Natural killer cell (primary cell): ENCODE measurements at regions not wholly inside any gene's neighbourhood (a gene's known extent, or its start where the extent isn't known, plus 50 kb on each side); places are given as distances from the start of the nearest gene placed in this dataset.

Source experiments
- ATAC-seq, 3 donors: fragments of 150-1000 bp in 2 of 3; fragments of 200-7000 bp in 1 of 3; cut with Tn5 transposase; 1 replicate in 1 of 3; 2 replicates in 2 of 3; pipeline ENCODE4 v1.10.0; 2021; ENCODE audit warnings: mild to moderate bottlenecking in 2 of 3, moderate library complexity in 2 of 3
- DNase-seq, 2 donors: peaks; one replicate each; pipeline versions ENCODE4 v3.0.0 to v3.0.0-alpha.2; 2013 to 2021; ENCODE audit warnings: mixed read lengths in 1 of 2
- H3K27ac ChIP-seq: one replicate; pipeline ENCODE4 v1.5.1; 2013; ENCODE audit warnings: mild to moderate bottlenecking, low read length
- H3K27me3 ChIP-seq: one replicate; pipeline ENCODE4 v1.6.1; 2013; ENCODE audit warnings: low read length; ENCODE audit not compliant: control insufficient read depth, insufficient read depth
- H3K36me3 ChIP-seq: one replicate; pipeline ENCODE4 v1.6.1; 2013; ENCODE audit warnings: low read length; ENCODE audit not compliant: control insufficient read depth, insufficient read depth
- H3K4me1 ChIP-seq: one replicate; pipeline ENCODE4 v1.6.1; 2013; ENCODE audit warnings: low read length; ENCODE audit not compliant: control insufficient read depth, insufficient read depth
- H3K4me3 ChIP-seq: one replicate; pipeline ENCODE4 v1.5.1; 2013; ENCODE audit warnings: low read length
- H3K9me3 ChIP-seq: one replicate; pipeline ENCODE4 v1.6.1; 2013; ENCODE audit warnings: low read length; ENCODE audit not compliant: control insufficient read depth, insufficient read depth
- H3K27ac Mint-ChIP-seq, 2 donors: one replicate each; pipeline ENCODE4 v1.8.0; 2022; ENCODE audit warnings: mild to moderate bottlenecking in 2 of 2, mixed read lengths in 2 of 2, moderate library complexity in 1 of 2
- H3K27me3 Mint-ChIP-seq, 2 donors: one replicate each; pipeline ENCODE4 v1.8.0; 2022; ENCODE audit warnings: low read depth in 2 of 2, mixed read lengths in 2 of 2
- H3K36me3 Mint-ChIP-seq: one replicate; pipeline ENCODE4 v1.8.0; 2022; ENCODE audit warnings: mixed read lengths
- H3K4me1 Mint-ChIP-seq, 2 donors: one replicate each; pipeline ENCODE4 v1.8.0; 2022; ENCODE audit warnings: mixed read lengths in 2 of 2
- H3K4me3 Mint-ChIP-seq: one replicate; pipeline ENCODE4 v1.8.0; 2022; ENCODE audit warnings: mild to moderate bottlenecking, moderate library complexity, mixed read lengths
- H3K9me3 Mint-ChIP-seq, 2 donors: one replicate each; pipeline ENCODE4 v1.8.0; 2022; ENCODE audit warnings: mixed read lengths in 2 of 2
- WGBS: methylation state at CpG from one replicate; pipeline ENCODE4 v1.1.7; 2013; ENCODE audit warnings: missing lambda C conversion rate; ENCODE audit not compliant: insufficient coverage; 5-methylcytosine and 5-hydroxymethylcytosine counted together
- intact Hi-C: fragments of 100-400 bp; cut with micrococcal nuclease; formaldehyde crosslinking; loops from one replicate; pipeline ENCODE4 v1.14.2; 2022
- TF ChIP-seq, protein P1 (sequence below): fragments of 200-600 bp; IDR thresholded peaks from one replicate; pipeline ENCODE4 v1.8.0; 2022; ENCODE audit warnings: antibody characterized with exemption

DNA sequence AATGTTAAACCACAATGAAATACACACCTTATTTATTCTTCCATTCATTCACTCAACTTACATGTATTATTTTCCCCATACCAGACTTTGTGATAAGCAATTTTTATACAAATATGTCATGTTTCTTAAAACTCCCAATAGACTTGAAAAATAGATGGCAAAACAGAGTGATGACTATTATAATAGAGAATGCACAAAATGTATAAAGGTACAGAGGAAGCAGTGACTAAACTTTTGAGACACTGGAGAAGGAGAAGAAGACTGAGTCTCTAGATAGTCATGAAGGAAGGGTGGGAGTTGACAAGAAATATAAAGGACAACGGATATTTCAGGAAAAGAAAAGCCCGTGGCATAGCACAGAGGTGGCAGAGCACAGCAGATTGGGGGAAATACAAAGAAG lies 198.1 kb upstream of the SLC39A10 start:
- H3K4me3 ChIP-seq = no peak overlapping the region
- no peak for ATAC-seq
- WGBS = 96% methylated on average over 2 of the region's 2 CpGs
- H3K27ac ChIP-seq = no peak overlapping the region
- no peaks in the 10 kb centered on the region for H3K36me3 Mint-ChIP-seq
- no peak overlapping the region for H3K27ac Mint-ChIP-seq
- H3K9me3 Mint-ChIP-seq = no peaks in the 10 kb centered on the region
- TF ChIP-seq, protein P1, sequence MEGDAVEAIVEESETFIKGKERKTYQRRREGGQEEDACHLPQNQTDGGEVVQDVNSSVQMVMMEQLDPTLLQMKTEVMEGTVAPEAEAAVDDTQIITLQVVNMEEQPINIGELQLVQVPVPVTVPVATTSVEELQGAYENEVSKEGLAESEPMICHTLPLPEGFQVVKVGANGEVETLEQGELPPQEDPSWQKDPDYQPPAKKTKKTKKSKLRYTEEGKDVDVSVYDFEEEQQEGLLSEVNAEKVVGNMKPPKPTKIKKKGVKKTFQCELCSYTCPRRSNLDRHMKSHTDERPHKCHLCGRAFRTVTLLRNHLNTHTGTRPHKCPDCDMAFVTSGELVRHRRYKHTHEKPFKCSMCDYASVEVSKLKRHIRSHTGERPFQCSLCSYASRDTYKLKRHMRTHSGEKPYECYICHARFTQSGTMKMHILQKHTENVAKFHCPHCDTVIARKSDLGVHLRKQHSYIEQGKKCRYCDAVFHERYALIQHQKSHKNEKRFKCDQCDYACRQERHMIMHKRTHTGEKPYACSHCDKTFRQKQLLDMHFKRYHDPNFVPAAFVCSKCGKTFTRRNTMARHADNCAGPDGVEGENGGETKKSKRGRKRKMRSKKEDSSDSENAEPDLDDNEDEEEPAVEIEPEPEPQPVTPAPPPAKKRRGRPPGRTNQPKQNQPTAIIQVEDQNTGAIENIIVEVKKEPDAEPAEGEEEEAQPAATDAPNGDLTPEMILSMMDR = no peak
- no peaks in the 10 kb centered on the region for H3K27me3 ChIP-seq
- DNase-seq = no peak
- peaks cover 3 to 4% of the 10 kb centered on the region in 2 donors for H3K4me1 Mint-ChIP-seq
- peaks cover 0 to 5% of the 10 kb centered on the region in 2 donors for H3K27me3 Mint-ChIP-seq
- H3K4me3 Mint-ChIP-seq = no peak overlapping the region
- intact Hi-C loops = no loop called here
- no peaks in the 10 kb centered on the region for H3K4me1 ChIP-seq
- no peaks in the 10 kb centered on the region for H3K36me3 ChIP-seq
- no peaks in the 10 kb centered on the region for H3K9me3 ChIP-seq

DNA sequence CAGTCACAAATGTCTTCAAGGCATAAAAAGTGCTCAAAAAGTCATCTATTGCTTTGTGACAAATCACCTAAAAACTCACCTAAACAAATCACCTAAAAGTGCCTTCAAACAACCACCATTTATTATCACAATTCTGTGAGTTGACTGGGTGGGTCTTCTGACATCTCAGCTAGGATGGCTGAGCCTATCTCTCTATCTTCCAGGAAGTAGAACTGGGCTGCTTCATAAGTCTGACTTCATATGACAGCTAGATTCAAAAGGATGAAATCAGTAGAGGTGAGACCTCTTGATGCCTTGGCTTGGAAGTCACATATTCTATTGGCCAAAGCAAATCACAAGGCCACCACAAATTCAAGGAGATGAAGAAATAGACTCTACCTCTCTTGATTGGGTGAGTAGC lies 199.2 kb upstream of the SLC39A10 start:
- H3K4me3 ChIP-seq = no peak overlapping the region
- intact Hi-C loops = no loop called here
- H3K27ac ChIP-seq = no peak overlapping the region
- no peaks in the 10 kb centered on the region for H3K9me3 Mint-ChIP-seq
- no peaks in the 10 kb centered on the region for H3K4me1 ChIP-seq
- TF ChIP-seq, protein P1 = no peak
- peaks cover 0 to 6% of the 10 kb centered on the region in 2 donors for H3K27me3 Mint-ChIP-seq
- no peaks in the 10 kb centered on the region for H3K9me3 ChIP-seq
- no peak overlapping the region for H3K4me3 Mint-ChIP-seq
- H3K27me3 ChIP-seq = no peaks in the 10 kb centered on the region
- DNase-seq = no peak
- no peaks in the 10 kb centered on the region for H3K36me3 Mint-ChIP-seq
- no peak overlapping the region for H3K27ac Mint-ChIP-seq
- ATAC-seq = no peak
- H3K4me1 Mint-ChIP-seq = peaks cover 4 to 5% of the 10 kb centered on the region in 2 donors
- no peaks in the 10 kb centered on the region for H3K36me3 ChIP-seq

DNA sequence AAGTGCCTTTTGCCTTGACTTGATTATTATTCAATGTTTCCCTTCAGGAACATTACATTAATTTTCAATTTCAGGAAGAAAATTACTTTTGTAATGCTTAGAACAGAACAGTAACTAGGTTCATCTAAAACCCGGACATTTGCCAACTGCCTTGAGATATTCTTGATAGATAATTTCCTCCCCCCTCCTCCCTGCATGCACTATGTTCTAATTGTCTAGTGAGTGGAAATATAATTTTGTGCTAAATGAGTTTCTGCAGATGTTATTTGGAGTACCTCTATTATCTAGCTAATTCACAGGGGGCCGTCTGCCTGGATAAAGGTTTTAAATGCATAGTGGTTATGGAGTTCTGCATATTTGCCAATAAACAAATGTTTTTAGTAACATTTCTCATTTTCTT lies 200.3 kb upstream of the SLC39A10 start:
- H3K36me3 Mint-ChIP-seq = no peaks in the 10 kb centered on the region
- no peak overlapping the region for H3K4me3 Mint-ChIP-seq
- intact Hi-C loops = no loop called here

DNA sequence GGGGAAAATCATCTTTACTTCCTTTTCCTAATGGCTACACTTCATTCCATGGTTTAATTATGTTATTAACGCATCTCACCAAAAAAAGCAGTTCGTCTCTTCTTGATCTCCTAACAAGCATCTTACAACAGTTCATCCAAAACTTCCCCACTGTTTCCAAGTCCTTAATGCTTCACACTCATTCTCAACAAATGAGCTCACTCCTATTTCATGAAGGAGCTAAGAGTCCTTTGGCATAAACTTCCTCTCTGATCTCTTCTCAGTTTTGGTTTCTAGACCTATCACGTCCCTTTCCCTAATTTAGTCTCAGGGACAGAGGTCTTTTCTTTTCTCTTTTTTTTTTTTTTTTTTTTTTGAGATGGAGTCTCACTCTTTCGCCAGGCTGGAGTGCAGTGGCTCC lies 205.9 kb upstream of the SLC39A10 start:
- ATAC-seq = no peak
- intact Hi-C loops = no loop called here
- TF ChIP-seq, protein P1 = no peak
- no peak for DNase-seq
- H3K36me3 Mint-ChIP-seq = no peaks in the 10 kb centered on the region
- no peak overlapping the region for H3K27ac Mint-ChIP-seq
- H3K4me3 ChIP-seq = no peak overlapping the region
- no peaks in the 10 kb centered on the region for H3K9me3 Mint-ChIP-seq
- H3K27me3 ChIP-seq = no peaks in the 10 kb centered on the region
- WGBS = 100% methylated on average over 3 of the region's 4 CpGs
- H3K4me1 Mint-ChIP-seq = peaks cover 0 to 5% of the 10 kb centered on the region in 2 donors
- H3K27ac ChIP-seq = no peak overlapping the region
- H3K4me3 Mint-ChIP-seq = no peak overlapping the region
- peaks cover 0 to 6% of the 10 kb centered on the region in 2 donors for H3K27me3 Mint-ChIP-seq
- no peaks in the 10 kb centered on the region for H3K4me1 ChIP-seq
- no peaks in the 10 kb centered on the region for H3K9me3 ChIP-seq
- no peaks in the 10 kb centered on the region for H3K36me3 ChIP-seq

More for the DNA sequence above, 200.3 kb upstream of the SLC39A10 start:
- TF ChIP-seq, protein P1 = no peak
- no peaks in the 10 kb centered on the region for H3K9me3 ChIP-seq
- DNase-seq = no peak
- peaks cover 0 to 6% of the 10 kb centered on the region in 2 donors for H3K27me3 Mint-ChIP-seq
- H3K4me1 Mint-ChIP-seq = peaks cover 4 to 5% of the 10 kb centered on the region in 2 donors
- no CpG with 5 or more reads among the region's 2 CpGs for WGBS
- no peaks in the 10 kb centered on the region for H3K4me1 ChIP-seq
- H3K9me3 Mint-ChIP-seq = no peaks in the 10 kb centered on the region
- no peaks in the 10 kb centered on the region for H3K36me3 ChIP-seq
- no peak overlapping the region for H3K27ac ChIP-seq
- H3K27ac Mint-ChIP-seq = no peak overlapping the region
- ATAC-seq = no peak
- H3K4me3 ChIP-seq = no peak overlapping the region
- no peaks in the 10 kb centered on the region for H3K27me3 ChIP-seq
